Smooth muscle cell (in vitro differentiated cells): ENCODE measurements at regions not wholly inside any gene's neighbourhood (a gene's known extent, or its start where the extent isn't known, plus 50 kb on each side); places are given as distances from the start of the nearest gene placed in this dataset.

Experiments
- DNase-seq: peaks from one replicate; lab custom pipeline; 2025; ENCODE audit not compliant: unreplicated experiment; lab: John Stamatoyannopoulos, UW
- H2AFZ ChIP-seq: fragments of 200-600 bp; sonication (generic); 2 replicates; pipeline ENCODE4 v1.6.0; 2016; ENCODE audit warnings: antibody characterized with exemption, low read depth, mild to moderate bottlenecking
- H3F3A ChIP-seq: fragments of 200-600 bp; sonication (generic); 2 replicates; pipeline ENCODE4 v1.6.0; 2017; ENCODE audit warnings: antibody characterized with exemption, low read depth
- H3K27ac ChIP-seq: fragments of 200-600 bp; sonication (generic); 2 replicates; pipeline ENCODE4 v1.5.1; 2016; ENCODE audit warnings: low read depth, mild to moderate bottlenecking
- H3K27me3 ChIP-seq: fragments of 200-600 bp; sonication (generic); 2 replicates; pipeline ENCODE4 v1.6.1; 2016; ENCODE audit warnings: low read depth, mild to moderate bottlenecking
- H3K36me3 ChIP-seq: fragments of 200-600 bp; sonication (generic); 2 replicates; pipeline ENCODE4 v1.5.1; 2016; ENCODE audit warnings: low read depth
- H3K4me1 ChIP-seq: fragments of 200-600 bp; sonication (generic); 2 replicates; pipeline ENCODE4 v1.5.1; 2016; ENCODE audit warnings: low read depth
- H3K4me2 ChIP-seq: fragments of 200-600 bp; sonication (generic); 2 replicates; pipeline ENCODE4 v1.6.0; 2016; ENCODE audit warnings: mild to moderate bottlenecking
- H3K4me3 ChIP-seq: fragments of 200-600 bp; sonication (generic); 2 replicates; pipeline ENCODE4 v1.5.1; 2016; ENCODE audit warnings: mild to moderate bottlenecking
- H3K79me2 ChIP-seq: fragments of 200-600 bp; sonication (generic); 2 replicates; pipeline ENCODE4 v1.6.0; 2016; ENCODE audit warnings: low read depth, mild to moderate bottlenecking
- H3K9ac ChIP-seq: fragments of 200-600 bp; sonication (generic); 2 replicates; pipeline ENCODE4 v1.6.0; 2016; ENCODE audit warnings: low read depth
- H3K9me3 ChIP-seq: fragments of 200-600 bp; sonication (generic); replicated peaks from 2 replicates; pipeline ENCODE4 v1.5.1; 2016; ENCODE audit warnings: low read depth
- H4K20me1 ChIP-seq: fragments of 200-600 bp; sonication (generic); 2 replicates; pipeline ENCODE4 v1.6.0; 2016; ENCODE audit warnings: low read depth
- WGBS: methylation state at CpG from one replicate; pipeline ENCODE4 v1.1.7; 2016; ENCODE audit warnings: low lambda C conversion rate; 5-methylcytosine and 5-hydroxymethylcytosine counted together
- TF ChIP-seq, protein P1 (sequence below): fragments of 200-600 bp; sonication (generic); IDR thresholded peaks from 2 replicates; pipeline ENCODE4 v1.5.1; 2017; ENCODE audit warnings: borderline replicate concordance, mild to moderate bottlenecking, antibody characterized with exemption; ENCODE audit not compliant: insufficient read depth, poor library complexity, severe bottlenecking

DNA sequence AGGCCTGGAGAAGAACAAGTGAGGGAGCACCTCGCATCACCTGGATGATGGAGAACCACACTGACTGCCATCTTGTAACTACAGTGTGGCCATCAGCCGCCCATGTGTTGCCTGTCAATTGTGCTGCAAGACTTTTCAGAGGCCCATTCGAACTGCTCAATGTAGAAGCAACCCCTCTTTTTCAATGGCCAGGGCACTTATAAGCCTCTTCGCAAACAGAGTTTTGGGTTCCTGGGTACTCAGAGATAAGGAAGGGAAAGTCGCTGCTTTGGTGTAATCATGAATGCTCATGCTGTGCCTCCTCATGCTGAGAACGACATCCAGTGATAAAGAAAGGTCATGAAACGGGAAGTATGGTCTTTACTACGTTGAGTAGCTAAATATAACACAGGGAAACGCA, 143.9 kb upstream of the SLC39A10 start:
- Histone ChIP-seq H3F3A (no peaks in the 10 kb centered on the region), H3K4me2 (no peak overlapping the region), H3K36me3 (no peaks in the 10 kb centered on the region), H4K20me1 (no peaks in the 10 kb centered on the region), H3K79me2 (no peaks in the 10 kb centered on the region), H3K9me3 (no peaks in the 10 kb centered on the region), H2AFZ (no peak overlapping the region), H3K9ac (no peak overlapping the region), H3K4me1 (no peaks in the 10 kb centered on the region), H3K27me3 (no peaks in the 10 kb centered on the region), H3K4me3 (no peak overlapping the region), H3K27ac (no peak overlapping the region)
- TF ChIP-seq, protein P1, sequence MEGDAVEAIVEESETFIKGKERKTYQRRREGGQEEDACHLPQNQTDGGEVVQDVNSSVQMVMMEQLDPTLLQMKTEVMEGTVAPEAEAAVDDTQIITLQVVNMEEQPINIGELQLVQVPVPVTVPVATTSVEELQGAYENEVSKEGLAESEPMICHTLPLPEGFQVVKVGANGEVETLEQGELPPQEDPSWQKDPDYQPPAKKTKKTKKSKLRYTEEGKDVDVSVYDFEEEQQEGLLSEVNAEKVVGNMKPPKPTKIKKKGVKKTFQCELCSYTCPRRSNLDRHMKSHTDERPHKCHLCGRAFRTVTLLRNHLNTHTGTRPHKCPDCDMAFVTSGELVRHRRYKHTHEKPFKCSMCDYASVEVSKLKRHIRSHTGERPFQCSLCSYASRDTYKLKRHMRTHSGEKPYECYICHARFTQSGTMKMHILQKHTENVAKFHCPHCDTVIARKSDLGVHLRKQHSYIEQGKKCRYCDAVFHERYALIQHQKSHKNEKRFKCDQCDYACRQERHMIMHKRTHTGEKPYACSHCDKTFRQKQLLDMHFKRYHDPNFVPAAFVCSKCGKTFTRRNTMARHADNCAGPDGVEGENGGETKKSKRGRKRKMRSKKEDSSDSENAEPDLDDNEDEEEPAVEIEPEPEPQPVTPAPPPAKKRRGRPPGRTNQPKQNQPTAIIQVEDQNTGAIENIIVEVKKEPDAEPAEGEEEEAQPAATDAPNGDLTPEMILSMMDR, result no peak
- 81% methylated on average over 9 of the region's 9 CpGs for WGBS
- DNase-seq, result no peak

DNA sequence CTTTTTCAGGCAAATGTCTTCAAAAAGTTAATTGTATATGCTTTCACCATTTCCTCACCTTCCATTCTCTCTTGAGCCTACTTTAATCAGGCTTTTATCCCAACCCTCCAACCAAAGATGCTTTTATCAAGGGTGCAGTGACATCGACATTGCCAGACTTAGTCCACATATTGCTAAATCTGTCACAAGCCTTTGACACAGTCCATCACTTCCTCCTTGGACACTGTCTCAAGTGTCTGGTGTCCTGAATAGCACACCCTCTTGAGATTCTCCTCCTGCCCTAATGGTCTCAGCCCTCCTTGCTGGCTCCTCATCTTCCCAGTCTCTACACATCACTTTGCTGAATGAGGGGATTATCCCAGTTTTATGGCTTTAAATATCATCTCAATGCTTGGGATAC, 147.5 kb upstream of the SLC39A10 start:
- Histone ChIP-seq H3F3A (no peaks in the 10 kb centered on the region), H3K4me1 (no peaks in the 10 kb centered on the region)

DNA sequence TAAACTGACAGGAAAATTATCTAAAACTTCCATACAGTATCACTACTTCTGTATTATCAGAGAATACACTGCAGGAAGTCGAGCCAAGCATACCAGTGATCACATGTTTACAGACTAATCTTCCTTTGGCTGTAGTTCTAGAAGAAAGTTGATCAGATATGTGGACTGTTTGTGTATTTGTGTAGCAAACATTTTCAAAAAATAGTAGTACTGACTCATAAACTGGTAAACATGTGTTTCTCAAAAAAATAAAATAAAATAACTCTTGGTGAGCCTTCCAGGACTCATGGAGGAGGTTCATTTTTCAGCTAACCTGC, 148.9 kb upstream of the SLC39A10 start:
- Histone ChIP-seq H3K9me3 (no peaks in the 10 kb centered on the region), H3F3A (no peaks in the 10 kb centered on the region), H3K9ac (no peak overlapping the region), H2AFZ (no peak overlapping the region), H3K4me1 (no peaks in the 10 kb centered on the region), H4K20me1 (no peaks in the 10 kb centered on the region), H3K79me2 (no peaks in the 10 kb centered on the region), H3K27me3 (no peaks in the 10 kb centered on the region), H3K4me3 (no peak overlapping the region), H3K4me2 (no peak overlapping the region), H3K36me3 (no peaks in the 10 kb centered on the region), H3K27ac (no peak overlapping the region)
- TF ChIP-seq, protein P1, result no peak
- 84% methylated on average over 1 of the region's 1 CpG for WGBS
- DNase-seq, result no peak

More for the DNA sequence above, 147.5 kb upstream of the SLC39A10 start:
- TF ChIP-seq, protein P1, result no peak
- Histone ChIP-seq H3K36me3 (no peaks in the 10 kb centered on the region), H3K9me3 (no peaks in the 10 kb centered on the region), H2AFZ (no peak overlapping the region), H3K27ac (no peak overlapping the region), H3K79me2 (no peaks in the 10 kb centered on the region), H4K20me1 (no peaks in the 10 kb centered on the region), H3K4me2 (no peak overlapping the region), H3K9ac (no peak overlapping the region), H3K4me3 (no peak overlapping the region), H3K27me3 (no peaks in the 10 kb centered on the region)
- DNase-seq, result no peak
- 100% methylated on average over 1 of the region's 1 CpG for WGBS

DNA sequence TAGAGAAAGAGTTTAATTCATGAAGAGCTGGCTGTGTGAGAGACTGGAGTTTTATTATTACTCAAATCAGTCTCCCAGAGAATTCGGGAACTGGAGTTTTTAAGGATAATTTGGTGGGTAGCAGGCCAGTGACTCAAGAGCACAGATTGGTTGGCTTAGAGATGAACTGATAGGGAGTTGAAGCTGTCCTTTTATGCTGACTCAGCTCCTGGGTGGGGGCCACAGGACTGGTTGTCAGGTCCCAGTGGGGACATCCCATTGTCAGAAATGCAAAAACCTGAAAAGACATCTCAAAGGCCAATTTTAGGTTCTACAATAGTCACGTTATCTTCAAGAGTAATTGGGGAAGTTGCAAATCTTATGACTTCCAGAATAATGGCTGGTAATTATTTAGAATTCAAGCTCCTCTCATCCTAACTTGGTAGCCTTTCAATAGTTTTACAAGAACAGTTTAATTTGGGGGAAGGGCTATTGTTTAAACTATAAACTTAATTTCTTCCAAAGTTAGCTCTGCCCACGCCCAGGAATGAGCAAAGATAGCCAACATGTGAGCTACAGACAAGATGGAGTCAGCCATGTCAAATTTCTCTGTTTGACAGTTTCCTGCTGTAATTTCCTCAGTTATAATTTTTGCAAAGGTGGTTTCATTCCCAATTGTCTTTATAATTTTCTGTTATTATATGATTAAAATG, 149.4 kb upstream of the SLC39A10 start:
- Histone ChIP-seq H3K79me2 (no peaks in the 10 kb centered on the region), H3K4me2 (no peak overlapping the region), H2AFZ (no peak overlapping the region), H4K20me1 (no peaks in the 10 kb centered on the region), H3K4me1 (no peaks in the 10 kb centered on the region), H3F3A (no peaks in the 10 kb centered on the region), H3K27ac (no peak overlapping the region), H3K27me3 (no peaks in the 10 kb centered on the region), H3K36me3 (no peaks in the 10 kb centered on the region), H3K4me3 (no peak overlapping the region), H3K9ac (no peak overlapping the region), H3K9me3 (no peaks in the 10 kb centered on the region)
- WGBS, result 94% methylated on average over 3 of the region's 3 CpGs
- TF ChIP-seq, protein P1, result no peak
- DNase-seq, result no peak
